T-cell (primary cell): ENCODE measurements at regions not wholly inside any gene's neighbourhood (a gene's known extent, or its start where the extent isn't known, plus 50 kb on each side); places are given as distances from the start of the nearest gene placed in this dataset.

Experiments used
- ATAC-seq, 4 experiments: fragments of 200-7000 bp in 3 of 4; fragments of 150-1000 bp in 1 of 4; cut with Tn5 transposase; replicated peaks in 1 of 4; 1 replicate in 3 of 4; 2 replicates in 1 of 4; pipeline ENCODE4 v1.10.0; 2021; ENCODE audit warnings: moderate library complexity in 3 of 4, mild to moderate bottlenecking in 2 of 4, moderate number of reproducible peaks in 1 of 4
- CTCF ChIA-PET, 2 donors: fragments of 300-600 bp; sonication (Branson Sonifier 250); formaldehyde crosslinking; loops; one replicate each; lab custom pipeline; 2022; ENCODE audit warnings: antibody characterized with exemption in 2 of 2; lab: Charles Lee
- POLR2A ChIA-PET, 2 donors: fragments of 300-600 bp; sonication (Branson Sonifier 250); formaldehyde crosslinking; loops; one replicate each; lab custom pipeline; 2022; ENCODE audit warnings: antibody characterized with exemption in 2 of 2; lab: Charles Lee
- DNase-seq, 35 experiments: peaks; one replicate each; pipeline versions ENCODE4 v3.0.0 to v3.0.0-alpha.2; 2013 to 2023
- H3K27ac ChIP-seq: one replicate; pipeline ENCODE4 v1.5.1; 2013; ENCODE audit warnings: low read length
- H3K27me3 ChIP-seq, 2 experiments: replicated peaks in 1 of 2; 1 replicate in 1 of 2; 2 replicates in 1 of 2; pipeline versions ENCODE4 v1.6.1 to v1.7.0; 2013; ENCODE audit warnings: low read length in 1 of 2, mixed read lengths in 1 of 2; ENCODE audit not compliant: control insufficient read depth in 2 of 2, insufficient read depth in 2 of 2; ENCODE audit errors: extremely low read depth in 1 of 2
- H3K36me3 ChIP-seq, 2 donors: 1 replicate in 1 of 2; 2 replicates in 1 of 2; pipeline versions ENCODE4 v1.6.1 to v1.7.0; 2013; ENCODE audit warnings: low read length in 1 of 2; ENCODE audit not compliant: control insufficient read depth in 2 of 2, insufficient read depth in 1 of 2; ENCODE audit errors: extremely low read depth in 1 of 2
- H3K4me1 ChIP-seq, 2 experiments: 1 replicate in 1 of 2; 2 replicates in 1 of 2; pipeline versions ENCODE4 v1.6.1 to v1.7.0; 2013; ENCODE audit warnings: low read length in 2 of 2, mixed read lengths in 1 of 2; ENCODE audit not compliant: insufficient read depth in 2 of 2, control insufficient read depth in 1 of 2; ENCODE audit errors: extremely low read depth in 1 of 2
- H3K4me3 ChIP-seq, 2 donors: 1 replicate in 1 of 2; 2 replicates in 1 of 2; pipeline versions ENCODE4 v1.5.1 to v1.7.0; 2013; ENCODE audit warnings: mild to moderate bottlenecking in 2 of 2, low read length in 1 of 2, moderate library complexity in 1 of 2; ENCODE audit not compliant: control insufficient read depth in 1 of 2; ENCODE audit errors: extremely low read depth in 1 of 2
- H3K9me3 ChIP-seq: 2 replicates; pipeline ENCODE4 v1.7.0; 2013
- H3K27ac Mint-ChIP-seq, 2 donors: one replicate each; pipeline ENCODE4 v1.8.0; 2020 to 2021; ENCODE audit warnings: mild to moderate bottlenecking in 2 of 2, mixed read lengths in 2 of 2
- H3K27me3 Mint-ChIP-seq, 2 donors: one replicate each; pipeline ENCODE4 v1.8.0; 2021 to 2022; ENCODE audit warnings: mixed read lengths in 2 of 2
- H3K36me3 Mint-ChIP-seq: one replicate; pipeline ENCODE4 v1.8.0; 2021; ENCODE audit warnings: mixed read lengths
- H3K4me1 Mint-ChIP-seq, 3 donors: one replicate each; pipeline ENCODE4 v1.8.0; 2020 to 2022; ENCODE audit warnings: mixed read lengths in 3 of 3, mild to moderate bottlenecking in 1 of 3
- H3K4me3 Mint-ChIP-seq, 3 donors: one replicate each; pipeline ENCODE4 v1.8.0; 2020 to 2022; ENCODE audit warnings: mild to moderate bottlenecking in 3 of 3, mixed read lengths in 3 of 3, moderate library complexity in 3 of 3
- H3K9me3 Mint-ChIP-seq, 3 donors: one replicate each; pipeline ENCODE4 v1.8.0; 2020 to 2022; ENCODE audit warnings: mixed read lengths in 3 of 3
- WGBS: methylation state at CpG from one replicate; pipeline ENCODE4 v1.1.5; 2013; ENCODE audit warnings: missing lambda C conversion rate; ENCODE audit not compliant: insufficient coverage; 5-methylcytosine and 5-hydroxymethylcytosine counted together

- POLR2A ChIA-PET, result no interaction called here
- peaks cover 3 to 8% (median 7%) of the 10 kb centered on the region in 3 donors for H3K9me3 Mint-ChIP-seq
- no peaks in the 10 kb centered on the region for H3K36me3 Mint-ChIP-seq
- no peak overlapping the region for H3K27ac ChIP-seq
- ATAC-seq (no peak), DNase-seq (no peak)
- no peaks in the 10 kb centered on the region for H3K4me1 ChIP-seq
- no CpG with 5 or more reads among the region's 1 CpG for WGBS
- H3K9me3 ChIP-seq, result no peaks in the 10 kb centered on the region
- no peaks in the 10 kb centered on the region for H3K27me3 Mint-ChIP-seq
- H3K4me1 Mint-ChIP-seq, result no peaks in the 10 kb centered on the region
- no peak overlapping the region for H3K4me3 ChIP-seq
- H3K4me3 Mint-ChIP-seq, result no peak overlapping the region
- H3K36me3 ChIP-seq, result no peaks in the 10 kb centered on the region
- H3K27me3 ChIP-seq, result no peaks in the 10 kb centered on the region
- no peak overlapping the region for H3K27ac Mint-ChIP-seq
- CTCF ChIA-PET, result no interaction called here
These were observed 341.3 kb downstream of the RASEF start for GRCh38 chr9:82721593-82721992.

DNA sequence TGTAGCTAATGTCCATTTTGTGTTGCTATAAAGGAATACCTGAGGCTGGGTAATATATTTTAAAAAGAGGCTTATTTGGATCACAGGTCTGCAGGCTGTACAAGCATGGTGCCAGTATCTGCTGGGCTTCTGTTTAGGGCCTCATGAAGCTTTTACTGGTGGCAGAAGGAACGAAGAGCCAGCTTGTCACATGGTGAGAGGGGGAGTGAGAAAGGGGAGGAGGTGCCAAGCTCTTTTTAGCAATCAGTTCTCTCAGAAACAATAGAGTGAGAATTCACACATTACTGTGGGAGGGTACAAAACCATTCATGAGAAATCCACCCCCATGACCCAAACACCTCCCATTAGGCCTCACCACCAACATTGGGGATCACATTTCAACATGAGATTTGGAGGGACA lies 340.9 kb downstream of the RASEF start:
- no peak overlapping the region for H3K27ac ChIP-seq
- H3K9me3 Mint-ChIP-seq, result peaks cover 3 to 8% (median 7%) of the 10 kb centered on the region in 3 donors
- H3K4me1 Mint-ChIP-seq, result no peaks in the 10 kb centered on the region
- H3K27ac Mint-ChIP-seq, result no peak overlapping the region
- DNase-seq (no peak), ATAC-seq (no peak)
- CTCF ChIA-PET, result no interaction called here
- no peaks in the 10 kb centered on the region for H3K27me3 Mint-ChIP-seq
- H3K4me1 ChIP-seq, result no peaks in the 10 kb centered on the region
- POLR2A ChIA-PET, result no interaction called here
- no peak overlapping the region for H3K4me3 ChIP-seq
- no peaks in the 10 kb centered on the region for H3K9me3 ChIP-seq
- H3K27me3 ChIP-seq, result no peaks in the 10 kb centered on the region
- H3K36me3 ChIP-seq, result no peaks in the 10 kb centered on the region
- no peaks in the 10 kb centered on the region for H3K36me3 Mint-ChIP-seq
- WGBS, result no CpG with 5 or more reads among the region's 1 CpG
- H3K4me3 Mint-ChIP-seq, result no peak overlapping the region

DNA sequence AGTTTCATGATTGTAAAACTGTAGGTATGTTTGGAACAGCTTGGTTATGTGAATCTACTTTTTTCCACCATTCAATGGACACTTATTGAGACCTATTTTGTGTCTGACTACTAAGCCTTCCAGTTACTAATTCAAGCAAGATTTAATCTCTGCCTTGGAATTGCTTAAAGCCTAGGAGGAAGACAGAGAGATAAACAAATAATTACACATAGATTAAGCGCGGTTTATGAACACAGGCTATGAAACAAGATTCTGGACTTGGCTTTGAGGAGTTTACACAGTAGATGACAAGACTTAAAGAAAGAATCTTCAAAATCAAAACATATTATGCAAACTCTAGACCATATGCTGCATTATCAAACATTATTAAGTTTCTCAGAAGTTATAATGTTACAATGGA lies 340.4 kb downstream of the RASEF start:
- ATAC-seq (no peak), DNase-seq (no peak)
- H3K4me3 ChIP-seq, result no peak overlapping the region
- no CpG with 5 or more reads among the region's 2 CpGs for WGBS
- H3K9me3 ChIP-seq, result no peaks in the 10 kb centered on the region
- peaks cover 3 to 8% (median 7%) of the 10 kb centered on the region in 3 donors for H3K9me3 Mint-ChIP-seq
- ChIA-PET CTCF (no interaction called here), POLR2A (no interaction called here)
- no peaks in the 10 kb centered on the region for H3K36me3 Mint-ChIP-seq
- H3K27me3 ChIP-seq, result no peaks in the 10 kb centered on the region
- no peaks in the 10 kb centered on the region for H3K36me3 ChIP-seq
- no peaks in the 10 kb centered on the region for H3K4me1 Mint-ChIP-seq
- no peak overlapping the region for H3K4me3 Mint-ChIP-seq
- no peaks in the 10 kb centered on the region for H3K27me3 Mint-ChIP-seq
- no peaks in the 10 kb centered on the region for H3K4me1 ChIP-seq
- H3K27ac Mint-ChIP-seq, result no peak overlapping the region
- H3K27ac ChIP-seq, result no peak overlapping the region

GRCh38 chr9:82726424-82727276 lies 336.3 kb downstream of the RASEF start:
- no peak overlapping the region for H3K27ac ChIP-seq
- ATAC-seq (no peak), DNase-seq (no peak)
- H3K36me3 Mint-ChIP-seq, result no peaks in the 10 kb centered on the region
- H3K9me3 ChIP-seq, result no peaks in the 10 kb centered on the region
- no peaks in the 10 kb centered on the region for H3K4me1 Mint-ChIP-seq
- H3K4me3 ChIP-seq, result no peak overlapping the region
- no peaks in the 10 kb centered on the region for H3K27me3 ChIP-seq
- H3K9me3 Mint-ChIP-seq, result peaks cover 0 to 6% (median 5%) of the 10 kb centered on the region in 3 donors
- H3K36me3 ChIP-seq, result no peaks in the 10 kb centered on the region
- no peak overlapping the region for H3K27ac Mint-ChIP-seq
- H3K4me3 Mint-ChIP-seq, result no peak overlapping the region
- WGBS, result 57% methylated on average over 3 of the region's 6 CpGs
- POLR2A ChIA-PET, result no interaction called here
- H3K27me3 Mint-ChIP-seq, result no peaks in the 10 kb centered on the region
- CTCF ChIA-PET, result no interaction called here
- no peaks in the 10 kb centered on the region for H3K4me1 ChIP-seq

DNA sequence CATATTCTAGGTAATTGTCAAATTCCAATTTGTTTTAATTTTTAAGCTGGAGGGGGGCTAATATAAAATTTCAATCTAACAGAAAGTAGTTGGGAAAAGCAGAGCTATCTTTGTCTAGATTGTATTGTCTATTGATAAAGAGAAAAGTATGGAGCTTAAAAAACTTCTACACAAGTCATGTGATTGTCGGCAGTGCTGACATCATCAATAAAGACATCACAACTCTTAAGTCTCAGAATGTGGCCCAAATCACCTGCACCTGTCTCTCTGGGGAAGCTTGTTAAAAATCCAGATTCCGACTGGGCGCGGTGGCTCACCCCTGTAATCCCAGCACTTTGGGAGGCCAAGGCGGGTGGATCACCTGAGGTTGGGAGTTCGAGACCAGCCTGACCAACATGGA lies 333.8 kb downstream of the RASEF start:
- Mint-ChIP-seq H3K4me1 (no peaks in the 10 kb centered on the region), H3K36me3 (no peaks in the 10 kb centered on the region), H3K4me3 (no peak overlapping the region), H3K27ac (no peak overlapping the region), H3K9me3 (peaks cover 0 to 14% (median 7%) of the 10 kb centered on the region in 3 donors), H3K27me3 (no peaks in the 10 kb centered on the region)
- Histone ChIP-seq H3K4me1 (no peaks in the 10 kb centered on the region), H3K27ac (no peak overlapping the region), H3K27me3 (no peaks in the 10 kb centered on the region), H3K36me3 (no peaks in the 10 kb centered on the region), H3K9me3 (no peaks in the 10 kb centered on the region), H3K4me3 (no peak overlapping the region)
- ATAC-seq (no peak), DNase-seq (no peak)
- POLR2A ChIA-PET, result no interaction called here
- WGBS, result 100% methylated on average over 1 of the region's 6 CpGs
- CTCF ChIA-PET, result no interaction called here

GRCh38 chr9:82729991-82730589 lies 332.9 kb downstream of the RASEF start:
- POLR2A ChIA-PET, result no interaction called here
- ATAC-seq, result no peak
- no CpG with 5 or more reads among the region's 1 CpG for WGBS

More at GRCh38 chr9:82729991-82730589, 332.9 kb downstream of the RASEF start:
- Mint-ChIP-seq H3K9me3 (peaks cover 0 to 14% (median 5%) of the 10 kb centered on the region in 3 donors), H3K27me3 (no peaks in the 10 kb centered on the region), H3K36me3 (no peaks in the 10 kb centered on the region), H3K4me1 (no peaks in the 10 kb centered on the region), H3K27ac (no peak overlapping the region), H3K4me3 (no peak overlapping the region)
- Histone ChIP-seq H3K27ac (no peak overlapping the region), H3K27me3 (no peaks in the 10 kb centered on the region), H3K36me3 (no peaks in the 10 kb centered on the region), H3K4me1 (no peaks in the 10 kb centered on the region), H3K9me3 (no peaks in the 10 kb centered on the region), H3K4me3 (no peak overlapping the region)
- DNase-seq, result no peak
- CTCF ChIA-PET, result no interaction called here
